Natural killer cell (primary cell): ENCODE measurements at regions not wholly inside any gene's neighbourhood (a gene's known extent, or its start where the extent isn't known, plus 50 kb on each side); places are given as distances from the start of the nearest gene placed in this dataset.

Experiments
- ATAC-seq, 3 donors: fragments of 150-1000 bp in 2 of 3; fragments of 200-7000 bp in 1 of 3; cut with Tn5 transposase; 1 replicate in 1 of 3; 2 replicates in 2 of 3; pipeline ENCODE4 v1.10.0; 2021; ENCODE audit warnings: mild to moderate bottlenecking in 2 of 3, moderate library complexity in 2 of 3
- DNase-seq, 2 donors: peaks; one replicate each; pipeline versions ENCODE4 v3.0.0 to v3.0.0-alpha.2; 2013 to 2021; ENCODE audit warnings: mixed read lengths in 1 of 2
- H3K27ac ChIP-seq: one replicate; pipeline ENCODE4 v1.5.1; 2013; ENCODE audit warnings: mild to moderate bottlenecking, low read length
- H3K27me3 ChIP-seq: one replicate; pipeline ENCODE4 v1.6.1; 2013; ENCODE audit warnings: low read length; ENCODE audit not compliant: control insufficient read depth, insufficient read depth
- H3K36me3 ChIP-seq: one replicate; pipeline ENCODE4 v1.6.1; 2013; ENCODE audit warnings: low read length; ENCODE audit not compliant: control insufficient read depth, insufficient read depth
- H3K4me1 ChIP-seq: one replicate; pipeline ENCODE4 v1.6.1; 2013; ENCODE audit warnings: low read length; ENCODE audit not compliant: control insufficient read depth, insufficient read depth
- H3K4me3 ChIP-seq: one replicate; pipeline ENCODE4 v1.5.1; 2013; ENCODE audit warnings: low read length
- H3K9me3 ChIP-seq: one replicate; pipeline ENCODE4 v1.6.1; 2013; ENCODE audit warnings: low read length; ENCODE audit not compliant: control insufficient read depth, insufficient read depth
- H3K27ac Mint-ChIP-seq, 2 donors: one replicate each; pipeline ENCODE4 v1.8.0; 2022; ENCODE audit warnings: mild to moderate bottlenecking in 2 of 2, mixed read lengths in 2 of 2, moderate library complexity in 1 of 2
- H3K27me3 Mint-ChIP-seq, 2 donors: one replicate each; pipeline ENCODE4 v1.8.0; 2022; ENCODE audit warnings: low read depth in 2 of 2, mixed read lengths in 2 of 2
- H3K36me3 Mint-ChIP-seq: one replicate; pipeline ENCODE4 v1.8.0; 2022; ENCODE audit warnings: mixed read lengths
- H3K4me1 Mint-ChIP-seq, 2 donors: one replicate each; pipeline ENCODE4 v1.8.0; 2022; ENCODE audit warnings: mixed read lengths in 2 of 2
- H3K4me3 Mint-ChIP-seq: one replicate; pipeline ENCODE4 v1.8.0; 2022; ENCODE audit warnings: mild to moderate bottlenecking, moderate library complexity, mixed read lengths
- H3K9me3 Mint-ChIP-seq, 2 donors: one replicate each; pipeline ENCODE4 v1.8.0; 2022; ENCODE audit warnings: mixed read lengths in 2 of 2
- WGBS: methylation state at CpG from one replicate; pipeline ENCODE4 v1.1.7; 2013; ENCODE audit warnings: missing lambda C conversion rate; ENCODE audit not compliant: insufficient coverage; 5-methylcytosine and 5-hydroxymethylcytosine counted together
- intact Hi-C: fragments of 100-400 bp; cut with micrococcal nuclease; formaldehyde crosslinking; loops from one replicate; pipeline ENCODE4 v1.14.2; 2022
- TF ChIP-seq, protein P1 (sequence below): fragments of 200-600 bp; IDR thresholded peaks from one replicate; pipeline ENCODE4 v1.8.0; 2022; ENCODE audit warnings: antibody characterized with exemption

DNA sequence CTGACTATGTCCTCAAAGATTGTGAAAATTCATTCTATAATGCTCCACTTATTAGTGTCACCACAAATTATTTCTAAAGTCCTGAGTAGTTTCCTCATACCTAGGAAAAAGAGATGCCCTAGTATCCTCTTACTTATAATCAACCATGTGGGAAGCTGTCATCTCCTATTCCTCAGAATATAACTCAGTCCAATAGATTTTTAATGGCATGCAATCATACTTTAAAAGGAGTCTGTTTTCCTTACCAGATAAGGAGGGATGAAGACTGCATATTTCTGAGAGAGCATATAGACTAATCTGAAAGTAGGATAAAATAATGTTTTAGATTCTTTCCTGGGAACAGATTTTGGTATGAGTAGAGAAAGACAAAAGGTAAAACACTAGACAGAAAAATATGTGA is 727.7 kb upstream of the GRM3 start:
- H3K4me3 Mint-ChIP-seq: no peak overlapping the region
- DNase-seq: no peak
- no peak overlapping the region for H3K27ac ChIP-seq
- intact Hi-C loops: no loop called here
- H3K27me3 Mint-ChIP-seq: no peaks in the 10 kb centered on the region
- no peak for ATAC-seq
- peaks cover 13 to 24% of the 10 kb centered on the region in 2 donors for H3K9me3 Mint-ChIP-seq
- H3K36me3 Mint-ChIP-seq: peaks cover 7% of the 10 kb centered on the region
- H3K4me1 ChIP-seq: no peaks in the 10 kb centered on the region
- no peak overlapping the region for H3K27ac Mint-ChIP-seq
- H3K27me3 ChIP-seq: no peaks in the 10 kb centered on the region
- H3K4me1 Mint-ChIP-seq: no peaks in the 10 kb centered on the region
- H3K9me3 ChIP-seq: no peaks in the 10 kb centered on the region
- TF ChIP-seq, protein P1, sequence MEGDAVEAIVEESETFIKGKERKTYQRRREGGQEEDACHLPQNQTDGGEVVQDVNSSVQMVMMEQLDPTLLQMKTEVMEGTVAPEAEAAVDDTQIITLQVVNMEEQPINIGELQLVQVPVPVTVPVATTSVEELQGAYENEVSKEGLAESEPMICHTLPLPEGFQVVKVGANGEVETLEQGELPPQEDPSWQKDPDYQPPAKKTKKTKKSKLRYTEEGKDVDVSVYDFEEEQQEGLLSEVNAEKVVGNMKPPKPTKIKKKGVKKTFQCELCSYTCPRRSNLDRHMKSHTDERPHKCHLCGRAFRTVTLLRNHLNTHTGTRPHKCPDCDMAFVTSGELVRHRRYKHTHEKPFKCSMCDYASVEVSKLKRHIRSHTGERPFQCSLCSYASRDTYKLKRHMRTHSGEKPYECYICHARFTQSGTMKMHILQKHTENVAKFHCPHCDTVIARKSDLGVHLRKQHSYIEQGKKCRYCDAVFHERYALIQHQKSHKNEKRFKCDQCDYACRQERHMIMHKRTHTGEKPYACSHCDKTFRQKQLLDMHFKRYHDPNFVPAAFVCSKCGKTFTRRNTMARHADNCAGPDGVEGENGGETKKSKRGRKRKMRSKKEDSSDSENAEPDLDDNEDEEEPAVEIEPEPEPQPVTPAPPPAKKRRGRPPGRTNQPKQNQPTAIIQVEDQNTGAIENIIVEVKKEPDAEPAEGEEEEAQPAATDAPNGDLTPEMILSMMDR: no peak
- no peaks in the 10 kb centered on the region for H3K36me3 ChIP-seq
- H3K4me3 ChIP-seq: no peak overlapping the region

DNA sequence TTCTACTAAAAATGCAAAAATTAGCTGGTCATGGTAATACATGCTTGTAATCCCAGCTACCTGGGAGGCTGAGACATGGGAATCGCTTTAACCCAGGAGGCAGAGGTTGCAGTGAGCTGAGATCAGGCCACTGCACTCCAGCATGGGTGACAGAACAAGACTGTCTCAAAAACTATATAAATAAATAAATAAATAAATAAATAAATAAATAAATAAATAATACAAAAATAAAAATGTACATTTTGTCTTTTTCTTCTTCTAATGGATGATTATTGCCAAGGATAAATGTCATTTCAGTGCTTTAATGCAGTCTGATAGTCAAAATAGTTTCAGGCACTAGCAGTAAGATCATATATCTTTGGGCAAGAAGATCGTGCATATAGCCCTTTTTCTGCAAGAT is 727.6 kb upstream of the SEMA3D start:
- Mint-ChIP-seq H3K4me3 (no peak overlapping the region), H3K27me3 (no peaks in the 10 kb centered on the region), H3K27ac (no peak overlapping the region), H3K4me1 (no peaks in the 10 kb centered on the region), H3K9me3 (peaks cover 19 to 22% of the 10 kb centered on the region in 2 donors), H3K36me3 (peaks cover 10% of the 10 kb centered on the region)
- H3K36me3 ChIP-seq: no peaks in the 10 kb centered on the region
- intact Hi-C loops: no loop called here
- TF ChIP-seq, protein P1: no peak
- DNase-seq: no peak
- WGBS: 100% methylated on average over 1 of the region's 2 CpGs
- no peaks in the 10 kb centered on the region for H3K4me1 ChIP-seq
- no peak overlapping the region for H3K27ac ChIP-seq
- H3K9me3 ChIP-seq: no peaks in the 10 kb centered on the region
- H3K4me3 ChIP-seq: no peak overlapping the region
- no peaks in the 10 kb centered on the region for H3K27me3 ChIP-seq
- ATAC-seq: no peak

DNA sequence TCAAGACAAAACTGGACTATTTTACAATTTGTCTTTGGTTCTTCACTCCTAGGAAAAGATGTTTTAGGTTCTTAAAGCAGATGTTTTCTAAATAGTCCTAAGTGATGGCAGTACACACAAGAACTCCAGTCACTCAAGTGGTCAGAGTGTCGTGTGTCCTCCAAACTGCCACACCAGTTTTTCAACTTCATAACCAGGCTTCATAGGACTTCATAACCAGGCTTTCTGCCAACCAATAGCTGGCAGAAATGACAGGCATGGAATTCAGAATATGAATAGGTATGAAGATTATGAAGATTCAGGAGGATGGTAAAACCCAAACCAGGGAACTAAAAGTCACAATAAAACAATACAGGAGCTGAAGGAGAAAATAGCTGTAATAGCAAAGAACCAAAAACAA is 721.2 kb upstream of the SEMA3D start:
- Mint-ChIP-seq H3K27me3 (no peaks in the 10 kb centered on the region), H3K36me3 (peaks cover 13% of the 10 kb centered on the region), H3K9me3 (peaks cover 21 to 26% of the 10 kb centered on the region in 2 donors), H3K27ac (no peak overlapping the region), H3K4me1 (no peaks in the 10 kb centered on the region), H3K4me3 (no peak overlapping the region)
- no peaks in the 10 kb centered on the region for H3K27me3 ChIP-seq
- TF ChIP-seq, protein P1: no peak
- H3K36me3 ChIP-seq: no peaks in the 10 kb centered on the region
- no peaks in the 10 kb centered on the region for H3K4me1 ChIP-seq
- ATAC-seq: no peak
- no peak for DNase-seq
- H3K9me3 ChIP-seq: no peaks in the 10 kb centered on the region
- no peak overlapping the region for H3K4me3 ChIP-seq
- H3K27ac ChIP-seq: no peak overlapping the region
- intact Hi-C loops: no loop called here
- 100% methylated on average over 1 of the region's 1 CpG for WGBS

DNA sequence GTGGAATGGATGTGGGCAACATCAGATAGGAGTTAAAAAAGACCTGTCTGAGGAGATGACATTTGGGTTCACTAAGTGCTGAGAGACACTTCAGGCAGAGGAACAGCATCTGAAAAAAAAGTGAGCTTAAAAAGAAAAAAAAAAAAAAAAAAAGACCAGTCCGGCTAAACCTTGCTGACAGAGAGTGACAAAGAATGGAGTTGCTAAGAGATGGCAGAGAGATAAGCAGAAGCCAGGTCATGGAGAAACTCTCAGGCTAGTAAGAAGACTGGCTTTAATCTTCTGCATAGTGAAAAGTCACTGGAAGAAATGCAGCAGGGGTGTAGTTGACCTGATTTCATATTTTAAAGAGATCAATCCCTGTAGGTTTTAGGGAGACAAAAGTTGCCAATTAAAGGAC is 711.1 kb upstream of the SEMA3D start:
- H3K4me1 ChIP-seq: no peaks in the 10 kb centered on the region
- H3K9me3 Mint-ChIP-seq: peaks cover 6 to 11% of the 10 kb centered on the region in 2 donors
- no peaks in the 10 kb centered on the region for H3K9me3 ChIP-seq
- no peak overlapping the region for H3K4me3 Mint-ChIP-seq
- no peak for DNase-seq
- no peaks in the 10 kb centered on the region for H3K4me1 Mint-ChIP-seq
- no peak overlapping the region for H3K4me3 ChIP-seq
- WGBS: 70% methylated on average over 1 of the region's 1 CpG
- H3K27me3 ChIP-seq: no peaks in the 10 kb centered on the region
- TF ChIP-seq, protein P1: no peak
- no peak overlapping the region for H3K27ac ChIP-seq
- H3K27me3 Mint-ChIP-seq: no peaks in the 10 kb centered on the region
- intact Hi-C loops: no loop called here
- H3K36me3 ChIP-seq: no peaks in the 10 kb centered on the region
- no peak overlapping the region for H3K27ac Mint-ChIP-seq
- peaks cover 9% of the 10 kb centered on the region for H3K36me3 Mint-ChIP-seq
- ATAC-seq: no peak
